NCI-H1436 treated with DMSO at 0.1 percent for 48 hours (cell line): ENCODE measurements at regions not wholly inside any gene's neighbourhood (a gene's known extent, or its start where the extent isn't known, plus 50 kb on each side); places are given as distances from the start of the nearest gene placed in this dataset.
"Not testable (repeated sequence)": the region's sequence is repeated elsewhere in the genome, so short reads cannot be mapped to it uniquely, and the experiment has no call there.

Experiments
- DNase-seq: peaks from one replicate; lab custom pipeline; 2025; lab: John Stamatoyannopoulos, UW

GRCh38 chr5:100479079-100479688 is 56.0 kb upstream of the FAM174A start:
- DNase-seq, result no peak

- DNase-seq, result no peak
Observed at GRCh38 chr5:100472091-100472490, 63.1 kb upstream of the FAM174A start.

- no peak for DNase-seq
Observed at GRCh38 chr5:100469767-100470166, 65.4 kb upstream of the FAM174A start.

- no peak for DNase-seq
Observed at GRCh38 chr5:100464418-100464817, 70.8 kb upstream of the FAM174A start.

GRCh38 chr5:100456615-100457014 is 78.6 kb upstream of the FAM174A start:
- no peak for DNase-seq

- DNase-seq, result no peak
Observed at GRCh38 chr5:100452126-100452525, 83.0 kb upstream of the FAM174A start.

GRCh38 chr5:100448111-100448528 is 87.1 kb upstream of the FAM174A start:
- DNase-seq, result no peak

GRCh38 chr5:100446879-100447430 is 88.2 kb upstream of the FAM174A start:
- no peak for DNase-seq

- no peak for DNase-seq
Observed at GRCh38 chr5:100444961-100445360, 90.2 kb upstream of the FAM174A start.

GRCh38 chr5:100434815-100435214 is 100.4 kb upstream of the FAM174A start:
- no peak for DNase-seq

- no peak for DNase-seq
Observed at GRCh38 chr5:100432741-100433140, 102.4 kb upstream of the FAM174A start.

GRCh38 chr5:100430268-100431195 is 104.6 kb upstream of the FAM174A start:
- DNase-seq, result no peak

- DNase-seq, result no peak
Observed at GRCh38 chr5:100424787-100425186, 110.4 kb upstream of the FAM174A start.

- DNase-seq, result no peak
Observed at GRCh38 chr5:100424017-100424416, 111.2 kb upstream of the FAM174A start.

- DNase-seq, result no peak
Observed at GRCh38 chr5:100423330-100423729, 111.8 kb upstream of the FAM174A start.

GRCh38 chr5:100421360-100421759 is 113.8 kb upstream of the FAM174A start:
- no peak for DNase-seq

GRCh38 chr5:100418231-100418630 is 116.9 kb upstream of the FAM174A start:
- no peak for DNase-seq

GRCh38 chr5:100409660-100410151 is 125.5 kb upstream of the FAM174A start:
- DNase-seq, result no peak

GRCh38 chr5:100407053-100407452 is 128.1 kb upstream of the FAM174A start:
- DNase-seq, result no peak

- DNase-seq, result no peak
Observed at GRCh38 chr5:100406640-100407039, 128.5 kb upstream of the FAM174A start.

- no peak for DNase-seq
Observed at GRCh38 chr5:100402071-100402470, 133.1 kb upstream of the FAM174A start.

- no peak for DNase-seq
Observed at GRCh38 chr5:100401149-100401548, 134.0 kb upstream of the FAM174A start.

- DNase-seq, result not testable (repeated sequence)
Observed at GRCh38 chr5:100398815-100399214, 136.4 kb upstream of the FAM174A start.
